ENCODE measurements at regions not wholly inside any gene's neighbourhood (a gene's known extent, or its start where the extent isn't known, plus 50 kb on each side); places are given as distances from the start of the nearest gene placed in this dataset.

DNA sequence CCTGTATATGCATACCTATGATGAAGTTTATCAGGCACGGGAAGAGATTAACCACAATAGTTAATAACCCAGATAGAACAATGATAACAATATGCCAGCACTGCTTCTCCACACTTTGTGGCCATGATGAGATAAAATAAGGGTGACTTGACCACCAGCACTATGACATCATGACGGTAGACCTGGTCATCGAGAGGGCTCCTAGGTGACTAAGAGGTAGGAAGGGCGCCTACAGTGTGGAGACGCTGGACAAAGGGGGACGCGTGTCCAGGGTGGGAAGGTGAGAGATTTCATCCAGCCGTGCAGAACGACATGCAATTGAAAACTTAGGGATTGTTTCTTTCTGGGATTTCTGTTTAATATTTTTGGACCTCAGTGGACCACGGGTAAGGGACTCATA lies 221.8 kb upstream of the RTL1 start:
- TF ChIP-seq NFIC (IDR thresholded peaks at IDR 0.05; ENCODE audit: borderline replicate concordance): no peak
- TF ChIP-seq, protein P1, sequence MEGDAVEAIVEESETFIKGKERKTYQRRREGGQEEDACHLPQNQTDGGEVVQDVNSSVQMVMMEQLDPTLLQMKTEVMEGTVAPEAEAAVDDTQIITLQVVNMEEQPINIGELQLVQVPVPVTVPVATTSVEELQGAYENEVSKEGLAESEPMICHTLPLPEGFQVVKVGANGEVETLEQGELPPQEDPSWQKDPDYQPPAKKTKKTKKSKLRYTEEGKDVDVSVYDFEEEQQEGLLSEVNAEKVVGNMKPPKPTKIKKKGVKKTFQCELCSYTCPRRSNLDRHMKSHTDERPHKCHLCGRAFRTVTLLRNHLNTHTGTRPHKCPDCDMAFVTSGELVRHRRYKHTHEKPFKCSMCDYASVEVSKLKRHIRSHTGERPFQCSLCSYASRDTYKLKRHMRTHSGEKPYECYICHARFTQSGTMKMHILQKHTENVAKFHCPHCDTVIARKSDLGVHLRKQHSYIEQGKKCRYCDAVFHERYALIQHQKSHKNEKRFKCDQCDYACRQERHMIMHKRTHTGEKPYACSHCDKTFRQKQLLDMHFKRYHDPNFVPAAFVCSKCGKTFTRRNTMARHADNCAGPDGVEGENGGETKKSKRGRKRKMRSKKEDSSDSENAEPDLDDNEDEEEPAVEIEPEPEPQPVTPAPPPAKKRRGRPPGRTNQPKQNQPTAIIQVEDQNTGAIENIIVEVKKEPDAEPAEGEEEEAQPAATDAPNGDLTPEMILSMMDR (IDR thresholded peaks at IDR 0.05): no peak
- TF ChIP-seq TEAD4 (IDR thresholded peaks at IDR 0.05; ENCODE audit: borderline replicate concordance, insufficient read depth): no peak
- no peak for TF ChIP-seq SIN3A (IDR thresholded peaks at IDR 0.05; ENCODE audit: borderline replicate concordance, low read depth, low read length)
- TF ChIP-seq, protein P2, sequence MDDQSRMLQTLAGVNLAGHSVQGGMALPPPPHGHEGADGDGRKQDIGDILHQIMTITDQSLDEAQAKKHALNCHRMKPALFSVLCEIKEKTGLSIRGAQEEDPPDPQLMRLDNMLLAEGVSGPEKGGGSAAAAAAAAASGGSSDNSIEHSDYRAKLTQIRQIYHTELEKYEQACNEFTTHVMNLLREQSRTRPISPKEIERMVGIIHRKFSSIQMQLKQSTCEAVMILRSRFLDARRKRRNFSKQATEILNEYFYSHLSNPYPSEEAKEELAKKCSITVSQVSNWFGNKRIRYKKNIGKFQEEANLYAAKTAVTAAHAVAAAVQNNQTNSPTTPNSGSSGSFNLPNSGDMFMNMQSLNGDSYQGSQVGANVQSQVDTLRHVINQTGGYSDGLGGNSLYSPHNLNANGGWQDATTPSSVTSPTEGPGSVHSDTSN (IDR thresholded peaks at IDR 0.05): no peak
- TF ChIP-seq YY1 (IDR thresholded peaks at IDR 0.05; ENCODE audit: low read depth): no peak
- no peak for TF ChIP-seq TAF1 (IDR thresholded peaks at IDR 0.05; ENCODE audit: borderline replicate concordance, low read depth, low read length)
- TF ChIP-seq RFX5 (IDR thresholded peaks at IDR 0.05; ENCODE audit: low read length): no peak
- TF ChIP-seq RXRA (IDR thresholded peaks at IDR 0.05; ENCODE audit: borderline replicate concordance, low read depth): no peak
- no peak for TF ChIP-seq RAD21 (IDR thresholded peaks at IDR 0.05; ENCODE audit: low read length)
- no peak for TF ChIP-seq NRF1 (IDR thresholded peaks at IDR 0.05; ENCODE audit: low read depth, low read length)

All from SK-N-SH (cell line).